HG02571 (cell line): ENCODE measurements at regions not wholly inside any gene's neighbourhood (a gene's known extent, or its start where the extent isn't known, plus 50 kb on each side); places are given as distances from the start of the nearest gene placed in this dataset.
"Not testable (repeated sequence)": the region's sequence is repeated elsewhere in the genome, so short reads cannot be mapped to it uniquely, and the experiment has no call there.

Source experiments
- ATAC-seq: cut with Tn5 transposase; IDR thresholded peaks from one replicate; pipeline ENCODE4 v1.9.1; 2021; ENCODE audit warnings: mild to moderate bottlenecking, moderate library complexity; ENCODE audit not compliant: unreplicated experiment

GRCh38 chr10:90112681-90113080 lies 411.3 kb downstream of the KIF20B start:
- no peak for ATAC-seq

DNA sequence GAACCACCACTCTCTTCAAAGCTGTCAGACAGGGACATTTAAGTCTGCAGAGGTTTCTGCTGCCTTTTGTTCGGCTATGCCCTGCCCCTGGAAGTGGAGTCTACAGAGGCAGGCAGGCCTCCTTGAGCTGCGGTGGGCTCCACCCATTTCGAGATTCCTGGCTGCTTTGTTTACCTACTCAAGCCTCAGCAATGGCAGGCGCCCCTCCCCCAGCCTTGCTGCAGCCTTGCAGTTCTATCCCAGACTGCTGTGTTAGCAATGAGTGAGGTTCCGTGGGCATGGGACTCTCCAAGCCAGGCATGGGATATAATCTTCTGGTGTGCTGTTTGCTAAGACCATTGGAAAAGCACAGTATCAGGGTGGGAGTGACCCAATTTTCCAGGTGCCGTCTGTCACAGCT lies 417.2 kb downstream of the KIF20B start:
- ATAC-seq, result not testable (repeated sequence)

DNA sequence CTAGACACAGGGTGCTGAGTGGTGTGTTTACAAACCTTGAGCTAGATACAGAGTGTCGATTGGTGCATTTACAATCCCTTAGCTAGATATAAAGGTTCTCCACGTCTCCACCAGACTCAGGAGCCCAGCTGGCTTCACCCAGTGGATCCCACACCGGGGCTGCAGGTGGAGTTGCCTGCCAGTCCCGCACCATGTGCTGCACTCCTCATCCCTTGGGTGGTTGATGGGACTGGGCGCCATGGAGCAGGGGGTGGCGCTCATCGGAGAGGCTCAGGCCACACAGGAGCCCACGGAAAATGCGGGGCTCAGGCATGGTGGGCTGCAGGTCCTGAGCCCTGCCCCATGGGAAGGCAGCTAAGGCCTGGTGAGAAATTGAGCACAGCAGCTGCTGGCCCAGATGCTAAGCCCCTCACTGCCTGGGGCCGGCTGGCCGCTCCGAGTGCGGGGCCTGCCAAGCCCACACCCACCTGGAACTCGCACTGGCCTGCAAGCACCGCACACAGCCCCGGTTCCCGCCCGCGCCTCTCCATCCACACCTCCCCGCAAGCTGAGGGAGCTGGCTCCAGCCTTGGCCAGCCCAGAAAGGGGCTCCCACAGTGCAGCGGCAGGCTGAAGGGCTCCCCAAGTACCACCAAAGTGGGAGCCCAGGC lies 418.4 kb downstream of the KIF20B start:
- ATAC-seq, result not testable (repeated sequence)

GRCh38 chr10:90125456-90126255 lies 424.3 kb downstream of the KIF20B start:
- ATAC-seq, result no peak

GRCh38 chr10:90126256-90126595 lies 424.8 kb downstream of the KIF20B start:
- no peak for ATAC-seq

GRCh38 chr10:90130321-90131086 lies 429.1 kb downstream of the KIF20B start:
- no peak for ATAC-seq

GRCh38 chr10:90133606-90134005 lies 432.2 kb downstream of the KIF20B start:
- no peak for ATAC-seq

DNA sequence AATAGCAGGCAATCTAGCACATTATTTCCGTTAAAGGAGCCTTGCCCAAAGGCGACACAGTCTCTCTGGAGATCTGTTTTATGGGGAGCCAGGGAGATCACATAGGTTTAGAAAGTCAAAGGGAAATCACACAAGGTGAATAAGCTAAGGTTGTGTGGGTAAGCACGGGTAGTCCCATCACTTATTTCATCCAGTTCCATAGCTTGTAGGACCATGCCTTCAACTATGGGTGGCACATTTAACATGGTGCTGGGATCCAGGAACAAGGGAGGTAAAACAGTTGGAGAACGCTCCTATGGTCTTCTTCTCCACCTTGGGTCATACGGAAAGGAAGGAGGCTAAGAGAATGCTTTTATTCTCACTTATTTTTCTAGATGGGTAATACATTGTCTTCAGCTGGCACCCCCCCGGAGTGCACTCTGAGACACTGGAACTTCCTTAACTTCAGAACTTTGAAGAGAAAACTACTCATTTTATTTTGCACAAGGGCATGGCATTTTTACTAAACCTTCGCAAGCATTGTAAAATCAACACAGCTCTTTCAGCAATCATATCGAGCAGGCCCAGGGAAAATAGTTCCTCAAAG lies 435.4 kb downstream of the KIF20B start:
- no peak for ATAC-seq

DNA sequence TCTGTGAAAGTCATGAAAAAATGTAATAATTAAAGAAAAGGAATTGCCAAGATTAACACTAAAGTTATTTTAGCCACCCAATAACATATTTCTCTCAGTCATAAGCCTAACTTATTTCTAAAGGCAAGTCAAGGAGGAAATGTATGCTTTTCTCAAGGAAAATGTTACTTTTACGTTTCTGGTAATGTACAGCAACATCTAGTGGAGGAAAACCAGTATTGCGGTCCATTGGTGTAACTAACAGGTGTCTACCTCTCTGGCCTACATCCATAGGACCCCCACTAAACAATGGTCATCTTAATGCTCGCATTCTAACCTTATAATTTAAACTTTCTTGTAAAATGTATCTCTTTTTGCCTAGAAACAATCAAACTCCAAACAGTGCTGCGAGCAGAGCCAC lies 437.5 kb downstream of the KIF20B start:
- no peak for ATAC-seq

DNA sequence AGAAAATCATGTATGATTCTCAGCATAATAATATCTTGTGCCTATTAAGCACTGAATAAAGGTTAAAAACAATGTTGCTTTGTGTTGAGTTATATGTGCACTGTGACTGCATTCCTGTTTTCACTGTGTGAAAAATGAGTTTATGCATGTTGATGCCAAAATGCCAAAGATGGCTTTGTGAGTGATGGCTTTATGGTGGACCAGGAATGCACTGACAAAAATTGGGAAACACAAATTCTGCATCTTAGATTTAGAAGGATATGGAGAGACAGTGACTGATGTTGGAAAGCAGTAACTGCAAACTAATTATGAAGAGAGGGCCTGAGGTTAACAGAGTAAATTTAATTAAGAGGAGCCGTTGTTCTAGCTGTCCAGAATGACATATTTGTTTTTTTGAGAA lies 440.4 kb downstream of the KIF20B start:
- ATAC-seq, result no peak

DNA sequence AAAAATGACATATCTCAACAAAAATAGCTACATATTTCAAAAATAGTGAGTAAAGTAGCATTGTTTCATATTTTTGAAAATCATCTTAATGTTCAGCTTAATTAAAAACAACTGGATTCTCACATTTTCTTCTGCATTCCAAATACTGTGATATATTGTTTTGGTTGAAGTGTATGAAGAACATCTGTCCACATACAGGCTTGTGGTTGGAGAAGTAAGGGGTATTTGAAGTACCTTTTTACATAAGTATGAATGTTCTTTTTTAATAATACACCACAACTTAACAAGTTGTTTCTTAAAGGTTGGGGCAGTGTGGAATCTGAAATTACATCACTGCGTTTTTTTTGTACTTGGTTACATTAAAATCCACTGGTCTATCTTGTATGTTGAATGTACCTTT lies 442.5 kb downstream of the KIF20B start:
- ATAC-seq, result no peak

DNA sequence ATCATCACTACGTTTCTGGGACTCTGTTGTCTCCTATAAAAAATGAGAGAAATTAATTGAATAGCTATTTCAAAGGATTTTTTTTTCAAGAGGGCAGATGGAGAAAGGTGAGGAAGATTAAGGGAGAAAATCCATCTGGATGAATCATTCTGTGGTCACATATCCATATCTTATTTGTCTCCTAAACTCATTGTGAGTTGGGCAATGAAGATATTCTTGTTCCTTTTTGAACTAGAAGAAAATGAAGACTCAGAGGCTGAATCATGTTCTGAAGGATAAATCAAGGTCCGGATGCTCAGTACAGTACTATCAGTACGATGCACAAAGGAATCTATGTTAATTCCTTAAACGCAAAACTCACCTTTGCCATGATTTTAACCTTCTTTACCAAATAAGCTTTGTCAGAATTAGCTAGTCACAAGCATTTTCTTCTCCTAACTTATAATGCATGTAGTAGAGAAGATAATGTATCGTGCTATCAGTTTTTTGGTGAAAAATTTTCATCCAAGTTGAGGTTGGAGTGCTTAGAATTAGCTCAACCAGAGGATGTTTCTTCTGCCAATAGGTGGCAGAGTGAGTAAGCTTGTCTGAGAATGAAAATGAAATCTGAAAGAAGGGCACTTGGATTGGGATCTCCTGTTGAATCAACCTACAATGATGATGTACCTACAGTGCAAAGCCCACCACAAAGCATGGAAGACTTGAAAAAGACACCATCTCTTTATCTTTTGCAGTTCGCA lies 446.9 kb downstream of the KIF20B start:
- no peak for ATAC-seq

DNA sequence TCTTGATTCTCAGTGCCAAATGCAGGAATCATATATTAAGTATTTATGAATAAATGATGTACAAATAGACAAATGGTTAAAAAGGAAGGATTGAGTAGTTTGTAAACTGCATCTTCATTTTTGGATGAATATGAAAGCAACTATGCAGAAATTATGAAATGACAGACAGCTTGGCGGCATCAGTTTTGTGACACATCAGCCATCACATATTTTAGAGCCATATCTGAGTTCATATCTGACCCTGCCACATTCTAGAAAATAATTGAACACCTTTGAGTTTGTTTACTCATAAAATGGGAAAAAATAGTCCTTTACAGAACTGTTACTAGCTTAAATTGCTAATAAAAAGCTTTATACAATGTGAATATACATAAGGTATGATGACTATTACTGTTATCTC lies 448.2 kb downstream of the KIF20B start:
- no peak for ATAC-seq

DNA sequence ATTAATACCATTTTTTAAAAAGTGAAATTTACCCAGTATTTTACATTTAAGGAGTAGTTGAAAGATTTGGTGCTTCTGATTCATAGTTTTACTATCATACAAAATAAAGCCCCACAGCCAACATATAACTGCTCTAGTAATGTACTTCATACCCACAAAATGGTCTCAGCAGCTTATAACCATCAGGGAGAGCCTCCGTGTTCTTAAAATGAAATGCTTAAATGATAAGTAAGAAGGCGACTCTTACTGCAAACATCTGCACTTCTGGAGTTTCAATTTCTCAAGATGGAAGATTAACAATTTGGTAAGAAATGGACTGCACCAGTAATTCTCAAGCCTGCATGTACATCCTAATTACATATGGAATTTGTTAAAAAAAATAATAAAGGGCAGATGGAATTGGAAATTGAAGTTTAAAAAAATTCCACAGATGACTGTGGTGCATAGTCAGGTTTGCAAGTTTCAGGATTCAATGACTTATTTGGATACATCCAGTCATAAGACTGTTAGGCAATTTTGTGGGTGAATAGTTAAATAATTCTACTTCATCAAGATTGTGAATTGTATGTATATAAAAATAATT lies 461.0 kb downstream of the KIF20B start:
- ATAC-seq, result no peak

DNA sequence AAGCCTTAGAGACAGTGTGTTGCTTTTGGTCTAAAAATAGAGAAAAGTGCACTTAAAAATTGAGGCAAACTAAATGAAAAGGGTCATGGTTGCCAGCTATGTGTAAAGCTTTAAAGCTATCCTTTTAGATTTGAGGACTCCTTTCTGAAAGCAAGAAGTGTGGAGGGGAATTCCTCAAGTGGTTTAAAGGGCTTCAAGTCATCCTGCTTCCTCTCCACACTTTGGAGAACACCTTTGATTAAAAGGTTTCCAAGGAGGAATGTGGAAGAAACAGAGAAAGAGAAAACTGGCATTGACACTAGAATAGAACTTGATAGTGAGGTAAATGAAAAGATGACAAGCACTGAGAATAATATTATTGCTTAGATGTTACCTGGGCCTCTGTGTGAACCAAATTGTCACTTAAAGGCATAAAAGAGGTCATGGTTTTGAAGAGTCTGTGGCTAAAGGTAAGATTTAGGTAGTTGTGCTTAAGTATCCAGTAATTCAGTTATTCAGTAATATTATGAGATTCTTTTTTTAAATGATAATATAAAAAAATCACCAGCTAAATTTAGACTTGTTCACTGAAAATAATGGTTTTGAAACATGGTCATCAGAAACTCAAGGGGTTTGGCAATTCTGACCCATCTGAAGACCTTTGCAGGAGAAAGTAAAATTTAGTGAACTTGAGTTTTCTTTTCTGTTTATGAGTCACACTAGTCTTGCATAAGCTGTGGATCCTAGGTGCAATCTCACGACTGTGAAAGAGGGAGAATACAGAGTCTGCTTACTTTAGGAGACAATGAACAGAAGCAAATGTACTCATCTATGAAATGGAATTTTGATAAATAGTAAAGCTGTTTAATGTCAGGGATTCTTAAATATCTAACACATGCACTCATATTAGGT lies 466.0 kb downstream of the KIF20B start:
- ATAC-seq, result no peak

DNA sequence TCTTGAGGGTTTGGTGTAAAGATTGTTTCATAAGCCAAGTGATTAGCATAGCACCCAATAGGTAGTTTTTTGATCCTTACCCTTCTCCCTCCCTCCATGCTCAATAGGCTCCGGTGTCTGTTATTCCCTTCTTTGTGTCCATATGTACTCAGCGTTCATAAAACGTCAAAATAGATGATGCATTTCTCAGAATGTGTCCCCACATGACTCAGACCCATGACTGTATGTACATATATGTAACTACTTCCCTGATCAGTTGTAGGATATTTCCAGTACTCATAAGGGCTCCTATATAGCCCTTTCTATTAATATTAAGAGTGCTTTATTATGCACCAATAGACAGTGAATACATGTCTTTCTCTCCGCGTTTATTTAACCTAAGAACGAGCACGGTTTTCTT lies 466.9 kb downstream of the KIF20B start:
- ATAC-seq, result no peak

DNA sequence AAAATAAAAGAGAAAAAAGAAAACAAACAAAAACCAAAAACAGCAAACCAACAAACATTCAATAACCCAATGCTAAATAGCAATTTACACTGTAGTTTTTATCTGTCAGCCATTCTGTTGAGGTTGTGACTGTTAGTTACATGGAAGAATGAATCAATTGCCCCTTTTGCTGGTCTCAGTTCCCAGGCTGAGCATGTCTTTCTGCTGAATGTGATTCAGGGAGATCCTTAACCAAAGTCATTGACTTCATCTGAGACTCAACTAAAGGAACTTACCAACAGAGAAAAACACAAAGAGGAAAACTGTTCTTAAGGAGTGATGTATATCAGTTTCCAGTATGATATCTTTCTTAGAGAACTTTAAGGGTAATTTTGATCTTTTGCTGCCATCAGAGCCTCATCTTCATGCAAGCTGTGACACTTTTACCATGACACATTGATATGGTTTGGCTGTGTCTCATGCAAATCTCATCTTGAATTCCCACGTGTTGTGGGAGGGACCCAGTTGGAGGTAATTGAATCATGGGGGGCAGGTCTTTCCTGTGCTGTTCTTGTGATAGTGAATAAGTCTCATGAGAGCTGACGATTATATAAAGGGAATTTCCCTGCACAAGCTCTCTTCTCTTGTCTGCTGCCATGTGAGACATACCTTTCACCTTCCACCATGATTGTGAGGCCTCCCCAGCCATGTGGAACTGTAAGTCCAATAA lies 469.8 kb downstream of the KIF20B start:
- no peak for ATAC-seq

- ATAC-seq, result no peak
These were observed 473.1 kb downstream of the KIF20B start for GRCh38 chr10:90174531-90174930.

GRCh38 chr10:90175161-90175681 lies 473.8 kb downstream of the KIF20B start:
- ATAC-seq, result no peak
